Erythroblast (primary cell): ENCODE measurements at regions not wholly inside any gene's neighbourhood (a gene's known extent, or its start where the extent isn't known, plus 50 kb on each side); places are given as distances from the start of the nearest gene placed in this dataset.

Experiments used
- DNase-seq, 2 experiments: peaks; one replicate each; lab custom pipeline; 2025; lab: John Stamatoyannopoulos, UW
- GATA1 ChIP-seq: IDR thresholded peaks from 2 replicates; pipeline ENCODE4 v1.6.1; 2011; ENCODE audit warnings: low read depth, mild to moderate bottlenecking, control low read depth, low read length, moderate library complexity
- POLR2A ChIP-seq: IDR thresholded peaks from 2 replicates; pipeline ENCODE4 v1.6.1; 2011; ENCODE audit warnings: mild to moderate bottlenecking, low read length

GRCh38 chr10:111481261-111481826 lies 404.5 kb downstream of the ADRA2A start:
- no peak for TF ChIP-seq POLR2A
- TF ChIP-seq GATA1, result no peak
- DNase-seq, result no peak

GRCh38 chr10:111481866-111482265 lies 405.0 kb downstream of the ADRA2A start:
- TF ChIP-seq GATA1 (no peak), POLR2A (no peak)
- DNase-seq, result no peak

- no peak for DNase-seq
- TF ChIP-seq GATA1, result no peak
Observed at GRCh38 chr10:111482621-111483216, 405.9 kb downstream of the ADRA2A start.

GRCh38 chr10:111485767-111486166 lies 408.9 kb downstream of the ADRA2A start:
- no peak for TF ChIP-seq GATA1
- TF ChIP-seq POLR2A, result no peak
- no peak for DNase-seq

DNA sequence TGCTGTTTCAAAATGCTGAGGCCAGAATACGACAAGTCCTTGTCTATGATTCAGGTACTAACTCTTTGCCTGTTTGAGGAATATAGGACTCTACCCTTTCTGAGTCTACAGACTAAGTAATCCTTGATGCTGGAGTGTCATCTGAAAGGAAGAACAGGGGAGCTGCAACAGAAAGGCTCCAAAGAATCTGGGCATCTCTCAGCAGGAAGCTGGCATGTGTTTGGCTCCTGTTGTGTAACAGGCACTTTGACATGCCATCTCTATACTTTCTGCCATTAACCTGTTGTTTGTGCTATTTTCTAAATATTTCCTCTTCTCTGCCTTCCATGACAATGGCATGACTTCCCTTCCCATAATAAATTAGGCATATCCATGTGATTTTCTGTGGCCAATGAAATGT lies 409.5 kb downstream of the ADRA2A start:
- TF ChIP-seq GATA1, result no peak
- no peak for TF ChIP-seq POLR2A
- no peak for DNase-seq

- no peak for TF ChIP-seq POLR2A
- TF ChIP-seq GATA1, result no peak
Observed at GRCh38 chr10:111488668-111489067, 411.8 kb downstream of the ADRA2A start.

GRCh38 chr10:111491154-111491553 lies 414.3 kb downstream of the ADRA2A start:
- no peak for TF ChIP-seq GATA1
- no peak for TF ChIP-seq POLR2A
- DNase-seq, result no peak

More at GRCh38 chr10:111488668-111489067, 411.8 kb downstream of the ADRA2A start:
- no peak for DNase-seq

GRCh38 chr10:111493024-111493625 lies 416.3 kb downstream of the ADRA2A start:
- DNase-seq, result no peak
- TF ChIP-seq GATA1 (no peak), POLR2A (no peak)

DNA sequence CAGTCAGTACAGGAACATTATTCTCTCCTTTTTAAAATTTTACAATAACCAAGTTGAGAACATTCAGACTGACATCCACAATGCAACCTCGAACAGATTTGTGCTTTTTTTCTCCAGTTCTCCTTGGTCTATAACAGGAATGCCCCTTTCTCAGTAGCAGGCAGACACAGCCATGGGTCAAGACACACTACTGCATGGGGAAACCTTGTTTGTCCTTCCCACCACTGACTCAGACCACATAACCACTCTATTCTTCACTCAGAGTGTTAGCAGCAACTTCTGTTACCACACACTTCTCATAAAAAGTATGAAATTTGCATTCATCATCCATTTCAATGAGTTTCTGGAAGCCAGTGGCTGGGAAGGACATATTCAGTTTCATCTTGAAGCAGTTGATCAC lies 421.7 kb downstream of the ADRA2A start:
- TF ChIP-seq POLR2A, result no peak
- TF ChIP-seq GATA1, result no peak
- DNase-seq, result no peak

- TF ChIP-seq POLR2A (no peak), GATA1 (no peak)
- no peak for DNase-seq
Observed at GRCh38 chr10:111504376-111504775, 427.5 kb downstream of the ADRA2A start.

DNA sequence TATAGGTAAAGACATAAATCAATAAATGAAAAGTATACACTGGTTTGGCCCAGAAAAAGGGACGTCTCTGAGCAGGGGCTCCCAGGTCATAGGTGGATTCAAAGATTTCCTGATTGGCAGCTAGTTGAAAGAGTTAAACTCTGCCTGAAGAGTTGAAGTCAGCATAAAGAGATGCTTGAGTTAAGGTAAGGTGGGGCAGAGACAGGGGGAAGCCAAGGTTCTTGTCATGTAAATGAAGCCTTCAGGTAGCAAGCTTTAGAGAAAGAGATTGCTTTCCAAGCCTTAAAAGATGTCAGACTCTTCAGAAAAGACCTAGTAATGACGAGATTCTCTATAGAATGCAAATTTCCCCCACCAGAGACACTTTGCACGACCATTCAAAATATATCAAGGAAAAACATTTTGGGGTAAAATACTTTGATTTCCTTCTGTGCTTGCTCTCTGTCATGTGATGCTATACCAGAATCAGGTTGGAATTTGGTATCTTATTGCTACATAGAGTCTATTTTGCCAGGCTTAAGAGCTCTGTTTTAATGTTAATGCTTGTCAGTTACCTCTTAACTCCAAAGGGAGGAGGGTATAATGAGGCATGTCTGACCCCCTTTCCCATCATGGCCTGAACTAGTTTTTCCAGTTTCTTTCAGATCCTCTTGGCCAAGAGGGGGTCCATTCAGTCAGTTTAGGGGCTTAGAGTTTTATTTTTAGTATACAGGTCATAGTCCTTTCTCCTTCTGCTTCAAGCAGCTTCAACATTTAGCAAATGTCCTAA lies 429.6 kb downstream of the ADRA2A start:
- DNase-seq, result no peak
- TF ChIP-seq POLR2A (no peak), GATA1 (no peak)

GRCh38 chr10:111511751-111512150 lies 434.9 kb downstream of the ADRA2A start:
- TF ChIP-seq GATA1, result no peak
- no peak for TF ChIP-seq POLR2A

GRCh38 chr10:111515264-111515663 lies 438.4 kb downstream of the ADRA2A start:
- no peak for TF ChIP-seq POLR2A
- TF ChIP-seq GATA1, result no peak
- DNase-seq, result no peak

More at GRCh38 chr10:111511751-111512150, 434.9 kb downstream of the ADRA2A start:
- no peak for DNase-seq

GRCh38 chr10:111515706-111516105 lies 438.9 kb downstream of the ADRA2A start:
- no peak for TF ChIP-seq GATA1
- no peak for TF ChIP-seq POLR2A
- no peak for DNase-seq
